Mucosa of gallbladder (tissue), 1 donor: ENCODE measurements at regions not wholly inside any gene's neighbourhood (a gene's known extent, or its start where the extent isn't known, plus 50 kb on each side); places are given as distances from the start of the nearest gene placed in this dataset.

ENCODE experiments used
- DNase-seq: peaks from one replicate; pipeline ENCODE4 v3.0.0-alpha.2; 2020; ENCODE audit warnings: low spot score
- donor health status: DM: no; HTN: no; CAD: no.

- DNase-seq, result no peak
Observed at GRCh38 chr9:117548556-117548955, 133.7 kb upstream of the ASTN2 start.

- DNase-seq, result no peak
Observed at GRCh38 chr9:117547904-117548303, 133.0 kb upstream of the ASTN2 start.

GRCh38 chr9:117546894-117547678 is 132.2 kb upstream of the ASTN2 start:
- peak; percentile 23 for DNase-seq

GRCh38 chr9:117545846-117546245 is 131.0 kb upstream of the ASTN2 start:
- no peak for DNase-seq

GRCh38 chr9:117543089-117543488 is 128.2 kb upstream of the ASTN2 start:
- no peak for DNase-seq

GRCh38 chr9:117542021-117542420 is 127.2 kb upstream of the ASTN2 start:
- DNase-seq, result no peak

- no peak for DNase-seq
Observed at GRCh38 chr9:117541181-117541580, 126.3 kb upstream of the ASTN2 start.

GRCh38 chr9:117535973-117536372 is 121.1 kb upstream of the ASTN2 start:
- DNase-seq, result no peak

- no peak for DNase-seq
Observed at GRCh38 chr9:117535434-117535833, 120.6 kb upstream of the ASTN2 start.

GRCh38 chr9:117528225-117528624 is 113.4 kb upstream of the ASTN2 start:
- no peak for DNase-seq

- DNase-seq, result no peak
Observed at GRCh38 chr9:117526674-117527073, 111.8 kb upstream of the ASTN2 start.

- no peak for DNase-seq
Observed at GRCh38 chr9:117523531-117524153, 108.8 kb upstream of the ASTN2 start.

GRCh38 chr9:117521293-117521692 is 106.4 kb upstream of the ASTN2 start:
- no peak for DNase-seq

- DNase-seq, result no peak
Observed at GRCh38 chr9:117516676-117517632, 102.1 kb upstream of the ASTN2 start.

- DNase-seq, result no peak
Observed at GRCh38 chr9:117511852-117512481, 97.1 kb upstream of the ASTN2 start.

- DNase-seq, result no peak
Observed at GRCh38 chr9:117496307-117496706, 81.5 kb upstream of the ASTN2 start.

GRCh38 chr9:117494401-117495090 is 79.7 kb upstream of the ASTN2 start:
- no peak for DNase-seq

GRCh38 chr9:117492476-117492875 is 77.6 kb upstream of the ASTN2 start:
- no peak for DNase-seq

- DNase-seq, result peak; percentile 74
Observed at GRCh38 chr9:117491491-117491890, 76.6 kb upstream of the ASTN2 start.

GRCh38 chr9:117490199-117490598 is 75.3 kb upstream of the ASTN2 start:
- no peak for DNase-seq

- DNase-seq, result no peak
Observed at GRCh38 chr9:117488659-117489058, 73.8 kb upstream of the ASTN2 start.
